Aorta (tissue), 5 donors: ENCODE measurements at regions not wholly inside any gene's neighbourhood (a gene's known extent, or its start where the extent isn't known, plus 50 kb on each side); places are given as distances from the start of the nearest gene placed in this dataset.

Experiments
- ATAC-seq: fragments of 200-7000 bp; cut with Tn5 transposase; one replicate; pipeline ENCODE4 v1.9.1; 2022; ENCODE audit warnings: moderate library complexity; ENCODE audit not compliant: low FRiP score
- DNase-seq, 2 donors: peaks; one replicate each; pipeline ENCODE4 v3.0.0-alpha.2; 2020
- H3K27ac ChIP-seq, 2 donors: one replicate each; pipeline ENCODE4 v1.5.1; 2013; ENCODE audit warnings: low read length in 2 of 2, mild to moderate bottlenecking in 2 of 2, moderate library complexity in 2 of 2, control low read depth in 1 of 2, inconsistent platforms in 1 of 2, low read depth in 1 of 2
- H3K27me3 ChIP-seq, 2 donors: one replicate each; pipeline ENCODE4 v1.6.1; 2013; ENCODE audit warnings: control low read depth in 1 of 2, low read length in 1 of 2, mild to moderate bottlenecking in 1 of 2, moderate library complexity in 1 of 2; ENCODE audit not compliant: insufficient read depth in 2 of 2, control insufficient read depth in 1 of 2
- H3K36me3 ChIP-seq, 2 donors: one replicate each; pipeline ENCODE4 v1.6.1; 2013; ENCODE audit warnings: control low read depth in 1 of 2, low read length in 1 of 2, mild to moderate bottlenecking in 1 of 2; ENCODE audit not compliant: insufficient read depth in 2 of 2, control insufficient read depth in 1 of 2
- H3K4me1 ChIP-seq, 2 donors: one replicate each; pipeline ENCODE4 v1.6.1; 2013; ENCODE audit warnings: low read length in 2 of 2, control low read depth in 1 of 2, mild to moderate bottlenecking in 1 of 2, moderate library complexity in 1 of 2; ENCODE audit not compliant: insufficient read depth in 2 of 2, control insufficient read depth in 1 of 2
- H3K4me3 ChIP-seq, 2 donors: one replicate each; pipeline ENCODE4 v1.5.1; 2013; ENCODE audit warnings: low read length in 2 of 2, control low read depth in 1 of 2, mild to moderate bottlenecking in 1 of 2
- H3K9me3 ChIP-seq: one replicate; pipeline ENCODE4 v1.6.1; 2013; ENCODE audit warnings: mild to moderate bottlenecking, low read length; ENCODE audit not compliant: control insufficient read depth
- WGBS, 2 donors: extraction: QIAGEN DNeasy Blood & Tissue Kit; methylation state at CpG; one replicate each; pipeline ENCODE4 v1.1.7; 2013; 5-methylcytosine and 5-hydroxymethylcytosine counted together
- intact Hi-C, 2 donors: fragments of 100-400 bp; cut with DNase I; formaldehyde crosslinking; loops; one replicate each; pipeline versions ENCODE4 v1.14.2 to v1.15.0; 2022
- donor health status: healthy with polysubstance abuse.
- donor health status: Bipolar disorder and iron deficiency.
- donor health status: DM: no; HTN: no; CAD: no.
- donor health status: DM: no; HTN: no; CAD: no.
- donor health status: DM: yes; HTN: yes; CAD: no.

DNA sequence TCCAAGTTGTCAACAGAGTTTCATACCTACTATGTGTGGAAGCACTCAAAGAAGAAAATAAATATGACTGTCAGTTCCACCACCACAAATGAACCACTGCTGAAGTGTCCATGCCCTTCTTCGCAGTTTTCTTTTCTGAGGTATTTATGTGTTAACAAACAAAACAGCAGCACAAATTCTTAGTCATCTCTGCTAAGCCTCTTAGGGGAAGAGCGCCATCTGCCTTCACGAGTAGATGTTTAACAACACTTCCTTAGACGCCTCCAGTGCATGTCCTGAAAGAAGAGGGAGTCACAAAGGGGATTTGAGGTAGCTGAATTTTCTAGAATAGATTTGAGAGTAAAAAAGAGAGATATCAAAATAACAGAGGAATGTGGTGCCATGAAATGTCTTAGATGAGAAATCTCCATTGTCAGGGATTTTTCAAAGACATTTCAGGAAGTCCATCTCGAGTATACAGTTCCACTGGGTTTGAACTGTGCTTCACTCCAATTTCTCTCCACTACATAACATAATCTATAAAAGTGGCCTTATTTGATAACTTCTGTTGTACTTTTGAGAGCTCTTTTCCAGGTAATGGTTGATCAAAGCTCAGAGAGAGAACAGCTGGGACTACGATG, 775.3 kb upstream of the POM121L12 start:
- Histone ChIP-seq H3K9me3 (no peaks in the 10 kb centered on the region), H3K27me3 (peaks cover 0 to 2% of the 10 kb centered on the region in 2 donors), H3K36me3 (no peaks in the 10 kb centered on the region), H3K27ac (no peak overlapping the region), H3K4me1 (no peaks in the 10 kb centered on the region), H3K4me3 (no peak overlapping the region)
- DNase-seq (no peak), ATAC-seq (no peak)
- intact Hi-C loops = no loop called here
- WGBS, 2 donors = 86 to 89% methylated on average over 6 of the region's 6 CpGs

DNA sequence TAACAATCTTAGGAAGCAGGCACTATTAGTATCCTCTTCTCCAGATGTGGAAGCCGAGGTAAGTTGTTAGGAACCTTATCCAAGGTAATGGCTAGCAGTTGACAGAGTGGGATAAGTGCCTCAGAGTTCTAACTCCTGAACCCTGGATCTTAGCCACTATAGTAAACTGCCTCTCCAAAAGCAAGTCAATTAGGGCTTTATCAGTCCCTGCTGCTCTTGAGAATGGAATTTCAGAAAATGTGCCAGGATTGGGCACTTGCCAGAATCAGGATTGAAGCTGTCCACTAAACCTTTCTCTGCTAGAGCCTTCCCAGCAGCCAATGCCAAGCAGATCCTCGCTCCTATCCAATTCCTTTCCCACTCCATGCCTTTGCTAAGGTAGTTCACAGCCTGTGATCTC, 777.5 kb upstream of the POM121L12 start:
- Histone ChIP-seq H3K27me3 (peaks cover 0 to under 1% of the 10 kb centered on the region in 2 donors), H3K27ac (no peak overlapping the region), H3K36me3 (no peaks in the 10 kb centered on the region), H3K9me3 (no peaks in the 10 kb centered on the region), H3K4me3 (no peak overlapping the region), H3K4me1 (no peaks in the 10 kb centered on the region)
- 72 to 76% methylated on average over 2 of the region's 2 CpGs for WGBS, 2 donors
- ATAC-seq = no peak
- DNase-seq = no peak
- intact Hi-C loops = no loop called here

DNA sequence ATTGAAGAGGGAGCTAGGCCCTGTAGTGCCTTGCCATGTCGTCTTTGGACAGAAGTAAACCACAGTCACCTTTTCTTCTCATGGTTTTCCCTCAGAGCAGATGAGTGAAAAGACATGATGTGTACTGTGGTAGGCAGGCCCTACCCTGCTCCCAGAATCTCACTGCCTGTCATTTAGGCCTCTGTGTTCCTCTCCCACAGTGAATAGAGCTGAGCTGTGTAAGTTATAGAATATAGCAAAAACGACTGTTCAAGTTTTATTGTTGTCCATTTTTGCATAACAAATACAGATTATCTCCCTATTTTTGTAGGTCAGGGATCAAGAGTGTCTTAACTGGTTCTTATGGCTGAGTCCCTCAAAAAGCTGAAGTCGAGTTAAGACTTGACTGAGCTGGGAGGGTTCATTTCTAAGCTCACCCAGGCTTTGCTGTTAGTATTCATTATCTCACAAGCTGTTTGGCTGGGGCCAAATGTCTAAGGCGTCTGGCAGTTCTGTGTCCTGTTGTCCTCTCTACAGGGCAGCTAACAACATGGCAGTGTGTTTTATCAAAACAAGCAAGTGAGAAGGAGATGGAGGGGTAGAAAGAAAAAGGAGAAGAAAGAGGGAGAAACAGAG, 780.9 kb upstream of the POM121L12 start:
- Histone ChIP-seq H3K27ac (no peak overlapping the region), H3K27me3 (no peaks in the 10 kb centered on the region), H3K4me1 (no peaks in the 10 kb centered on the region), H3K9me3 (no peaks in the 10 kb centered on the region), H3K36me3 (no peaks in the 10 kb centered on the region), H3K4me3 (no peak overlapping the region)
- 73 to 77% methylated on average over 4 of the region's 4 CpGs for WGBS, 2 donors
- ATAC-seq (no peak), DNase-seq (no peak)
- intact Hi-C loops = no loop called here

DNA sequence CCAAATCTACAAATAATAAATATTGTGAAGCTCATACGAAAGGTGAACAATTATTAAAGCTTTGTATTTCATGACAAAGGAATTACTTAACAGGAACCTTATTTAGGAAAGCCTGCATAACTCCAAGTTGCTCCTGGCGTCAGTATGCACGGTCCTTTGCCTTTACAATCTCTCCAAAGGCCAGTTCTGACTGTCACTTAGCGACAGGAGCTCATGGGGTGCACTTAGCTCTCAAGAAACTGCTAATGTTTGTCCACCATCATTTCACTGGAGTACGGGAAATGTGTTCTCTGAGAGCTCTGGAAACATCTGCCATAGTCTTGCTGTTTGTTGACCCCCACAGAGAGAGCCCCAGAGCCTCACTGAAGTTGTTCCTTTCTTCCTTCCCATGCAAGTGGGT, 781.5 kb upstream of the POM121L12 start:
- DNase-seq (no peak), ATAC-seq (no peak)
- no peak overlapping the region for H3K27ac ChIP-seq
- intact Hi-C loops = no loop called here
- no peaks in the 10 kb centered on the region for H3K9me3 ChIP-seq
- 70 to 71% methylated on average over 5 of the region's 5 CpGs for WGBS, 2 donors
- H3K36me3 ChIP-seq = no peaks in the 10 kb centered on the region
- no peaks in the 10 kb centered on the region for H3K27me3 ChIP-seq
- H3K4me1 ChIP-seq = no peaks in the 10 kb centered on the region
- H3K4me3 ChIP-seq = no peak overlapping the region

DNA sequence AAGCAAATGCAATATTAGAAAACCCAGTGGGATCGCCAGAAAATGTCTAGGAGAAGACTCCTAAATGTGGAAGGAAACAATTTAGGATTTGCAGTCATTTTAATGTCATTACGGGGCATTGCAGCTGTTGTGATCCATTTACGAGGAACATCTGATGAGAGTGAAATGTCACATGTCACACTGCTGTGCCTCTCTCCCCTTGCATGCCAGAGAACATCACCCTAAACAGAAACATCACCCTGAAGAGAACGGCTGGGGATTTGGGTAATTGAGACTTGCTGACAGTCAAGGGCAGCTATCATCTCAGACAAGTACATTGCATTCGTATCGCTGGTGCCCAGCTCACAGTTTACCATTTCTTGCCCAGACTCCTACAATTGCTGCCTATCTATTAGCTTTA, 785.7 kb upstream of the POM121L12 start:
- ATAC-seq = no peak

DNA sequence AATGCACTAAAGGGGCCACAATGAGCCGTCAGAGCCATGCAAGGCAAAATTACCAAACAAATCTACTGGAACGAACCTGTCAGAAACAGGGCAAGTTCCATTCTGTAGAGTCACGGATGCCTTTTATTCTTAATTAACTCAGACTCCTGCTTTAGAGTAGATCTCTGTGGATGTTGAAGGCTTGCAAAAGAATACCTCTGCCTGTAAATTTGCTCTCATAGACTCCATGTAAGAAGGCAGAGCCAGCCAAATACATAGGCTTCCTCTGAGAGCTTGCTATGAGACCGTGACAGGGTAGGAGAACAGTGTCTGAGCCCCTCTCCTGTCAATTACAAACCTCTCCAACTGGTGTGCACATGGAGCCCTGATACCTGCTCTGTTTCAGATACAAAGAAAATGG, 787.9 kb upstream of the POM121L12 start:
- intact Hi-C loops = no loop called here
- H3K4me3 ChIP-seq = no peak overlapping the region
- no peaks in the 10 kb centered on the region for H3K4me1 ChIP-seq
- H3K27ac ChIP-seq = no peak overlapping the region
- H3K36me3 ChIP-seq = no peaks in the 10 kb centered on the region
- no peak for ATAC-seq
- peaks cover 0 to 2% of the 10 kb centered on the region in 2 donors for H3K27me3 ChIP-seq
- no peaks in the 10 kb centered on the region for H3K9me3 ChIP-seq
- DNase-seq = no peak
- WGBS, 2 donors = 84% methylated on average over 4 of the region's 4 CpGs

More for the DNA sequence above, 785.7 kb upstream of the POM121L12 start:
- no peaks in the 10 kb centered on the region for H3K27me3 ChIP-seq
- WGBS, 2 donors = 54 to 61% methylated on average over 6 of the region's 6 CpGs
- no peaks in the 10 kb centered on the region for H3K4me1 ChIP-seq
- no peak for DNase-seq
- no peaks in the 10 kb centered on the region for H3K36me3 ChIP-seq
- H3K4me3 ChIP-seq = no peak overlapping the region
- no peak overlapping the region for H3K27ac ChIP-seq
- H3K9me3 ChIP-seq = no peaks in the 10 kb centered on the region
- intact Hi-C loops = no loop called here

DNA sequence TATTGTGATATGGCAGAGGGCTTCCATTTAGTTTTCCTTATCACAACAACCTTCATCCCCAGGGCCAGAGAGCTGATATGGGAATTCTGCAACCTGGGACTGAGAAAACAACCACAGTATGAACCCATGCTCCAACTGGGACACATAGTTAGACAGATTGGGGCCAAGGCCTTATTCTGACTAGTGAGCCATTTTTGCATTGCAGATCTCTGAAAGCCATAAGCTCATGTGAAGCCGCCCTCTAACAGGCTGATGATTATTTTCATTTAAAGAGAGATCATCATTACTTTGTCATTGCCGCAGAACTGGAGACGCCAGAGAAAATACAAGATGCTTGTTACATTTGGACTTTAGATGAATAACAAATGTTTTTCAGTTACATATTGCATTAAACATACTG, 791.7 kb upstream of the POM121L12 start:
- no peak overlapping the region for H3K4me3 ChIP-seq
- H3K36me3 ChIP-seq = no peaks in the 10 kb centered on the region
- intact Hi-C loops = no loop called here
- no peaks in the 10 kb centered on the region for H3K9me3 ChIP-seq
- H3K4me1 ChIP-seq = no peaks in the 10 kb centered on the region
- 92 to 98% methylated on average over 3 of the region's 3 CpGs for WGBS, 2 donors
- no peak overlapping the region for H3K27ac ChIP-seq
- no peak for DNase-seq
- ATAC-seq = no peak
- peaks cover 0 to 2% of the 10 kb centered on the region in 2 donors for H3K27me3 ChIP-seq

DNA sequence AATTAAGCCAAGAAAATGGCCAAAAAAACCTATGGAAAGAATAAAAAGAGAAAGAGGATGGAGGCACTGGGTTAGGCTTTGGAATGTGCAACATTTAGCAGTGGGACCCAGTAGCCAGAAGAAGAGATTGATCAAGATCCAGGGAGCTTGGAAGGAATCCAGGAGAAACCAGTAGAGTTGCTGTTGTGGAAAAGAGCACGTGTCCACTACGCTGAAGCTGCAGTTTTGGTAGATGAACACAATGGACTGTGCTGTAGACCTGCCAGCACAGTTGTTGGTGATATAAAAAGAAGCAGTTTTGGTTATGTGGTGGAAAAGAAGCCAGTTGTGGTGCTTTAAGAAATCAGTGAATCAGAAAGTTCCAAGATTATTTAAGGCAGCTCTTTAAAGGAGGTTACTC, 802.2 kb upstream of the POM121L12 start:
- Histone ChIP-seq H3K27me3 (no peaks in the 10 kb centered on the region), H3K4me1 (no peaks in the 10 kb centered on the region), H3K9me3 (peaks cover 6% of the 10 kb centered on the region), H3K4me3 (no peak overlapping the region), H3K27ac (no peak overlapping the region), H3K36me3 (no peaks in the 10 kb centered on the region)
- intact Hi-C loops = no loop called here
- no peak for ATAC-seq
- WGBS, 2 donors = 70% methylated on average over 2 of the region's 2 CpGs
- no peak for DNase-seq

DNA sequence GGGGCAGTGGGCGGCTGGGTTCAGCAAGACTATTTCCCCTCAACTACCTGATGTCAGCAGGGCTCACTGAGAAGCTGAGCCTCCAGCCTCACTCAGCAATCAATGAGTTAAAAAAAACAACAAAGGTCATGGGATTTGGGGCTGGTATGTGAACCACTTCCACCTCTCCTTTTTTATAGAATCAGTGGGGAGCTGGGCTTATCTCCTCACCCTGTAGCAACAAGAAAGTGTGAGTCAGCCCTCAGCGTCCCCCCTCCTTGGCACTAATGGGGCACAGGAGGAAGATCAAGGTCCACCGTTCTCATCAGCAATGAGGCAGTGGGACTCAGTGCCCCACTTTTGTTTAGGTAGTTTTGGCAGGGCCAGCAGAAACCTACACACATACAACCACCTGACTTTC, 823.5 kb upstream of the POM121L12 start:
- Histone ChIP-seq H3K4me1 (no peaks in the 10 kb centered on the region), H3K9me3 (no peaks in the 10 kb centered on the region), H3K27me3 (no peaks in the 10 kb centered on the region), H3K4me3 (no peak overlapping the region), H3K27ac (no peak overlapping the region), H3K36me3 (no peaks in the 10 kb centered on the region)
- ATAC-seq (no peak), DNase-seq (no peak)
- 71 to 74% methylated on average over 3 of the region's 3 CpGs for WGBS, 2 donors
- intact Hi-C loops = no loop called here
